GM12892 (cell line): ENCODE measurements at regions not wholly inside any gene's neighbourhood (a gene's known extent, or its start where the extent isn't known, plus 50 kb on each side); places are given as distances from the start of the nearest gene placed in this dataset.

Experiments
- POLR2A ChIP-seq: IDR thresholded peaks from 2 replicates; pipeline ENCODE4 v1.6.1; 2011; ENCODE audit warnings: low read depth, low read length, control low read depth
- POLR2AphosphoS5 ChIP-seq: IDR thresholded peaks from 2 replicates; pipeline ENCODE4 v1.6.1; 2011; ENCODE audit warnings: low read depth, low read length, control low read depth

GRCh38 chr5:124605541-124605940, 140.9 kb downstream of the ZNF608 start:
- TF ChIP-seq POLR2A (no peak), POLR2AphosphoS5 (no peak)
